MCF 10A (cell line): ENCODE measurements at regions not wholly inside any gene's neighbourhood (a gene's known extent, or its start where the extent isn't known, plus 50 kb on each side); places are given as distances from the start of the nearest gene placed in this dataset.

ENCODE experiments used
- BruUV-seq: library from RNA; stranded (reverse); fragments of 400-500 nt; replicated peaks from 2 replicates; lab custom pipeline; 2021; lab: Mats Ljungman, UMichigan
- CTCF ChIA-PET: fragments of 300-600 bp; sonication (Branson Sonifier 250); formaldehyde crosslinking; extraction: SDS; loops from one replicate; lab custom pipeline; 2021; ENCODE audit warnings: antibody characterized with exemption, inconsistent platforms; lab: Yijun Ruan, JAX
- POLR2A ChIA-PET: fragments of 300-600, 350-650 bp; sonication (Branson Sonifier 250); formaldehyde crosslinking; extraction: SDS; loops from one replicate; lab custom pipeline; 2020; ENCODE audit warnings: antibody characterized with exemption, inconsistent platforms; lab: Yijun Ruan, JAX
- DNase-seq: peaks from one replicate; pipeline ENCODE4 v3.0.0-alpha.2; 2018; ENCODE audit not compliant: unreplicated experiment
- H3K27ac Mint-ChIP-seq: one replicate; pipeline ENCODE4 v1.8.0; 2022; ENCODE audit warnings: mild to moderate bottlenecking, low read depth, mixed read lengths; ENCODE audit not compliant: unreplicated experiment
- H3K27me3 Mint-ChIP-seq: one replicate; pipeline ENCODE4 v1.8.0; 2022; ENCODE audit warnings: mixed read lengths; ENCODE audit not compliant: insufficient read depth, unreplicated experiment
- H3K36me3 Mint-ChIP-seq: one replicate; pipeline ENCODE4 v1.8.0; 2022; ENCODE audit warnings: mild to moderate bottlenecking, moderate library complexity, mixed read lengths; ENCODE audit not compliant: insufficient read depth, unreplicated experiment
- H3K4me1 Mint-ChIP-seq: one replicate; pipeline ENCODE4 v1.8.0; 2022; ENCODE audit warnings: mixed read lengths; ENCODE audit not compliant: insufficient read depth, unreplicated experiment
- H3K4me3 Mint-ChIP-seq: one replicate; pipeline ENCODE4 v1.8.0; 2022; ENCODE audit warnings: mild to moderate bottlenecking, moderate library complexity, mixed read lengths; ENCODE audit not compliant: unreplicated experiment
- H3K9me3 Mint-ChIP-seq: one replicate; pipeline ENCODE4 v1.8.0; 2022; ENCODE audit warnings: mixed read lengths; ENCODE audit not compliant: unreplicated experiment
- CTCF ChIP-seq: fragments of 200-600 bp; IDR thresholded peaks from one replicate; pipeline ENCODE4 v1.8.0; 2022; ENCODE audit warnings: antibody characterized with exemption, mild to moderate bottlenecking; ENCODE audit not compliant: unreplicated experiment
- intact Hi-C: fragments of 100-400 bp; cut with micrococcal nuclease; formaldehyde crosslinking; loops from 2 replicates; pipeline ENCODE4 v1.14.1; 2022

GRCh38 chr13:109548374-109548773, 238.0 kb downstream of the IRS2 start:
- Mint-ChIP-seq H3K27me3 (no peaks in the 10 kb centered on the region), H3K4me3 (no peak overlapping the region), H3K36me3 (no peaks in the 10 kb centered on the region), H3K27ac (no peak overlapping the region), H3K4me1 (no peaks in the 10 kb centered on the region), H3K9me3 (no peaks in the 10 kb centered on the region)
- no peak for DNase-seq
- no peak for TF ChIP-seq CTCF
- CTCF ChIA-PET = interaction anchor here (0.9 kb wide), 1 partner anchor 17 kb away, joined by 3 read pairs; no protein-coding TSS in a partner anchor
- BruUV-seq = no TSS peak
- POLR2A ChIA-PET = no interaction called here
- intact Hi-C loops = no loop called here

- H3K4me3 Mint-ChIP-seq = no peak overlapping the region
- ChIA-PET POLR2A (no interaction called here), CTCF (interaction anchor here (0.9 kb wide), 1 partner anchor 16 kb away, joined by 3 read pairs; no protein-coding TSS in a partner anchor)
- no peaks in the 10 kb centered on the region for H3K27me3 Mint-ChIP-seq
- no peaks in the 10 kb centered on the region for H3K4me1 Mint-ChIP-seq
- H3K27ac Mint-ChIP-seq = no peak overlapping the region
- H3K36me3 Mint-ChIP-seq = no peaks in the 10 kb centered on the region
- no peak for TF ChIP-seq CTCF
- no peaks in the 10 kb centered on the region for H3K9me3 Mint-ChIP-seq
- no TSS peak for BruUV-seq
- DNase-seq = no peak
- intact Hi-C loops = no loop called here
Measured at GRCh38 chr13:109547942-109548341, 238.4 kb downstream of the IRS2 start.

GRCh38 chr13:109545931-109546330, 240.5 kb downstream of the IRS2 start:
- H3K36me3 Mint-ChIP-seq = no peaks in the 10 kb centered on the region
- intact Hi-C loops = no loop called here
- no peak for TF ChIP-seq CTCF
- ChIA-PET CTCF (no interaction called here), POLR2A (interaction anchor here (0.6 to 1.1 kb wide), 3 partner anchors 11 to 327 kb away, joined by 3 to 4 read pairs (median 3); no protein-coding TSS in a partner anchor)
- no peak overlapping the region for H3K27ac Mint-ChIP-seq
- no peaks in the 10 kb centered on the region for H3K27me3 Mint-ChIP-seq
- no TSS peak for BruUV-seq
- no peak overlapping the region for H3K4me3 Mint-ChIP-seq
- H3K9me3 Mint-ChIP-seq = no peaks in the 10 kb centered on the region
- no peak for DNase-seq
- H3K4me1 Mint-ChIP-seq = no peaks in the 10 kb centered on the region

GRCh38 chr13:109541081-109541480, 245.3 kb downstream of the IRS2 start:
- TF ChIP-seq CTCF = no peak
- Mint-ChIP-seq H3K36me3 (no peaks in the 10 kb centered on the region), H3K9me3 (no peaks in the 10 kb centered on the region), H3K4me3 (no peak overlapping the region), H3K27me3 (no peaks in the 10 kb centered on the region), H3K4me1 (no peaks in the 10 kb centered on the region), H3K27ac (no peak overlapping the region)
- no TSS peak for BruUV-seq
- CTCF ChIA-PET = no interaction called here
- intact Hi-C loops = no loop called here
- DNase-seq = no peak
- POLR2A ChIA-PET = interaction anchor here (0.7 kb wide), 1 partner anchor 10 kb away, joined by 4 read pairs; no protein-coding TSS in a partner anchor
